GM10266 (cell line): ENCODE measurements at regions not wholly inside any gene's neighbourhood (a gene's known extent, or its start where the extent isn't known, plus 50 kb on each side); places are given as distances from the start of the nearest gene placed in this dataset.

Experiments used
- DNase-seq: peaks from one replicate; pipeline ENCODE4 v3.0.0; 2012; ENCODE audit errors: extremely low spot score
- CTCF ChIP-seq: IDR thresholded peaks from 2 replicates; pipeline ENCODE4 v1.5.1; 2012; ENCODE audit warnings: mild to moderate bottlenecking, low read depth; ENCODE audit not compliant: control insufficient read depth, insufficient read depth; ENCODE audit errors: missing control alignments

- TF ChIP-seq CTCF, result no peak
- no peak for DNase-seq
These were observed 1364.9 kb downstream of the PCDH9 start for GRCh38 chr13:65865206-65865605.

GRCh38 chr13:65864039-65864438, 1366.1 kb downstream of the PCDH9 start:
- no peak for TF ChIP-seq CTCF
- no peak for DNase-seq

GRCh38 chr13:65860306-65860705, 1369.8 kb downstream of the PCDH9 start:
- no peak for DNase-seq
- TF ChIP-seq CTCF, result no peak

GRCh38 chr13:65857942-65858565, 1372.1 kb downstream of the PCDH9 start:
- no peak for DNase-seq
- TF ChIP-seq CTCF, result no peak

- no peak for DNase-seq
These were observed 1373.7 kb downstream of the PCDH9 start for GRCh38 chr13:65856431-65856830.

GRCh38 chr13:65855242-65855805, 1374.8 kb downstream of the PCDH9 start:
- DNase-seq, result no peak
- TF ChIP-seq CTCF, result no peak

More at GRCh38 chr13:65856431-65856830, 1373.7 kb downstream of the PCDH9 start:
- TF ChIP-seq CTCF, result no peak

GRCh38 chr13:65854431-65854830, 1375.7 kb downstream of the PCDH9 start:
- no peak for DNase-seq
- TF ChIP-seq CTCF, result no peak
